Keratinocyte (primary cell): ENCODE measurements at regions not wholly inside any gene's neighbourhood (a gene's known extent, or its start where the extent isn't known, plus 50 kb on each side); places are given as distances from the start of the nearest gene placed in this dataset.

Experiments
- DNase-seq: peaks from one replicate; pipeline ENCODE4 v3.0.0-alpha.2; 2011; ENCODE audit warnings: low read depth, missing footprints, low spot score
- FAIRE-seq: peaks from 2 replicates; lab custom pipeline; 2011; peaks lifted over from hg19 to GRCh38; lab: Jason Lieb, UNC
- H2AFZ ChIP-seq: 2 replicates; pipeline ENCODE4 v1.6.0; 2012; ENCODE audit warnings: low read length, control low read depth, inconsistent platforms; ENCODE audit not compliant: control insufficient read depth
- H3K27ac ChIP-seq: 2 replicates; pipeline ENCODE4 v1.5.1; 2011; ENCODE audit warnings: low read length; ENCODE audit not compliant: control insufficient read depth, insufficient read depth
- H3K27me3 ChIP-seq: 3 replicates; pipeline ENCODE4 v1.6.0; 2011; ENCODE audit warnings: low read length; ENCODE audit not compliant: control insufficient read depth, insufficient read depth; ENCODE audit errors: extremely low read depth
- H3K36me3 ChIP-seq, 2 experiments: 2 replicates in 1 of 2; 3 replicates in 1 of 2; pipeline ENCODE4 v1.5.1; 2011; ENCODE audit warnings: low read length in 2 of 2, mild to moderate bottlenecking in 1 of 2; ENCODE audit not compliant: control insufficient read depth in 2 of 2, insufficient read depth in 2 of 2; ENCODE audit errors: extremely low read depth in 1 of 2
- H3K4me1 ChIP-seq: 3 replicates; pipeline ENCODE4 v1.5.1; 2011; ENCODE audit warnings: low read length; ENCODE audit not compliant: control insufficient read depth, insufficient read depth; ENCODE audit errors: extremely low read depth
- H3K4me2 ChIP-seq: 3 replicates; pipeline ENCODE4 v1.6.0; 2011; ENCODE audit warnings: low read depth, low read length; ENCODE audit not compliant: control insufficient read depth, insufficient read depth; ENCODE audit errors: extremely low read depth
- H3K4me3 ChIP-seq, 3 experiments: fragments of 200-600 bp in 1 of 3; sonication (generic) in 1 of 3; 2 replicates in 2 of 3; 3 replicates in 1 of 3; pipeline ENCODE4 v1.5.1; 2011 to 2016; ENCODE audit warnings: low read length in 3 of 3, mild to moderate bottlenecking in 3 of 3, control low read depth in 2 of 3, inconsistent platforms in 1 of 3, low read depth in 1 of 3, mixed read lengths in 1 of 3, mixed run types in 1 of 3, moderate library complexity in 1 of 3; ENCODE audit not compliant: control insufficient read depth in 2 of 3, insufficient read depth in 2 of 3; ENCODE audit errors: extremely low read depth in 1 of 3
- H3K79me2 ChIP-seq: 2 replicates; pipeline ENCODE4 v1.6.0; 2012; ENCODE audit warnings: low read length; ENCODE audit not compliant: control insufficient read depth, insufficient read depth
- H3K9ac ChIP-seq: 3 replicates; pipeline ENCODE4 v1.6.0; 2011; ENCODE audit warnings: low read length; ENCODE audit not compliant: control insufficient read depth, insufficient read depth; ENCODE audit errors: extremely low read depth
- H3K9me1 ChIP-seq: 3 replicates; pipeline ENCODE4 v1.6.0; 2011; ENCODE audit warnings: low read length; ENCODE audit not compliant: control insufficient read depth, insufficient read depth; ENCODE audit errors: extremely low read depth
- H3K9me3 ChIP-seq: 2 replicates; pipeline ENCODE4 v1.5.1; 2012; ENCODE audit warnings: low read depth, low read length; ENCODE audit not compliant: control insufficient read depth
- H4K20me1 ChIP-seq: 3 replicates; pipeline ENCODE4 v1.6.0; 2011; ENCODE audit warnings: low read length; ENCODE audit not compliant: control insufficient read depth, insufficient read depth; ENCODE audit errors: extremely low read depth
- EZH2 ChIP-seq: IDR thresholded peaks from one replicate; pipeline ENCODE4 v1.6.1; 2012; ENCODE audit warnings: inconsistent platforms, mild to moderate bottlenecking, low read length, moderate library complexity
- dilution Hi-C: fragments of 300-500 bp; cut with MboI; formaldehyde crosslinking; loops from one replicate; pipeline ENCODE4 v1.7.0; 2020; ENCODE audit warnings: low sequenced_read_pairs; ENCODE audit not compliant: extremely low pct_ligation_motif_present
- TF ChIP-seq, protein P1 (sequence below), 3 experiments: IDR thresholded peaks in 1 of 3; conservative IDR thresholded peaks in 1 of 3; optimal IDR thresholded peaks in 1 of 3; 2 replicates in 2 of 3; 3 replicates in 1 of 3; pipeline versions ENCODE3 to v1.5.1; 2011; ENCODE audit warnings: low read length in 3 of 3, mild to moderate bottlenecking in 3 of 3, moderate library complexity in 2 of 3, control low read depth in 1 of 3, inconsistent platforms in 1 of 3; ENCODE audit not compliant: insufficient read depth in 2 of 3; ENCODE audit errors: extremely low read depth in 1 of 3

DNA sequence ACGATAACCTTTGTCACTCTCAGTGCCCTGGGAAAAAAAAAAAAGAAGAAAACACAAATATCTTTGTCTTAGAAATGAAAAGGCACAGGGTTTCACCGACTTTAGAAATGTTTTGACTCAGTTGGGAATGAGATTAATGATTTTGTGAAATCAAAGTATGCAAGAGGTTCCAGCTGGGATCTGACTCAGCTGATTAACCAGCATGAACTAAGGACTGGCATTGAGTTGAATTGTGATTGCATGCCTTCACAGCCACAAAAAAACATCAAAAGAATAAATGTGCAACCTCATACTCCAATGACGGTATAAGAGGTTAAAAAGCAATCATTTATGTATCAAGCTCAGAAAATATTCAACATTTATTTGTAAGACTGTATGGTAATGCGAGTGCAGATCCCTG, 566.6 kb upstream of the DSEL start:
- dilution Hi-C loops, result no loop called here
- FAIRE-seq (no peak), DNase-seq (no peak)
- H3K36me3 ChIP-seq, result no peaks in the 10 kb centered on the region
- H3K27ac ChIP-seq, result no peak overlapping the region
- H3K27me3 ChIP-seq, result no peaks in the 10 kb centered on the region
- no peaks in the 10 kb centered on the region for H3K9me3 ChIP-seq
- H4K20me1 ChIP-seq, result no peaks in the 10 kb centered on the region
- H3K4me2 ChIP-seq, result no peak overlapping the region
- H3K9ac ChIP-seq, result no peak overlapping the region
- no peaks in the 10 kb centered on the region for H3K79me2 ChIP-seq
- H3K9me1 ChIP-seq, result no peaks in the 10 kb centered on the region
- H3K4me3 ChIP-seq, result no peak overlapping the region
- no peaks in the 10 kb centered on the region for H3K4me1 ChIP-seq
- TF ChIP-seq, protein P1, sequence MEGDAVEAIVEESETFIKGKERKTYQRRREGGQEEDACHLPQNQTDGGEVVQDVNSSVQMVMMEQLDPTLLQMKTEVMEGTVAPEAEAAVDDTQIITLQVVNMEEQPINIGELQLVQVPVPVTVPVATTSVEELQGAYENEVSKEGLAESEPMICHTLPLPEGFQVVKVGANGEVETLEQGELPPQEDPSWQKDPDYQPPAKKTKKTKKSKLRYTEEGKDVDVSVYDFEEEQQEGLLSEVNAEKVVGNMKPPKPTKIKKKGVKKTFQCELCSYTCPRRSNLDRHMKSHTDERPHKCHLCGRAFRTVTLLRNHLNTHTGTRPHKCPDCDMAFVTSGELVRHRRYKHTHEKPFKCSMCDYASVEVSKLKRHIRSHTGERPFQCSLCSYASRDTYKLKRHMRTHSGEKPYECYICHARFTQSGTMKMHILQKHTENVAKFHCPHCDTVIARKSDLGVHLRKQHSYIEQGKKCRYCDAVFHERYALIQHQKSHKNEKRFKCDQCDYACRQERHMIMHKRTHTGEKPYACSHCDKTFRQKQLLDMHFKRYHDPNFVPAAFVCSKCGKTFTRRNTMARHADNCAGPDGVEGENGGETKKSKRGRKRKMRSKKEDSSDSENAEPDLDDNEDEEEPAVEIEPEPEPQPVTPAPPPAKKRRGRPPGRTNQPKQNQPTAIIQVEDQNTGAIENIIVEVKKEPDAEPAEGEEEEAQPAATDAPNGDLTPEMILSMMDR (optimal IDR thresholded peaks at IDR 0.05 in 1 of 3, IDR thresholded peaks at IDR 0.05 in 1 of 3, conservative IDR thresholded peaks at IDR 0.05 in 1 of 3; ENCODE audit: extremely low read depth in 1 of 3, insufficient read depth in 2 of 3, low read length in 3 of 3), result no peak
- no peak for TF ChIP-seq EZH2
- no peak overlapping the region for H2AFZ ChIP-seq

DNA sequence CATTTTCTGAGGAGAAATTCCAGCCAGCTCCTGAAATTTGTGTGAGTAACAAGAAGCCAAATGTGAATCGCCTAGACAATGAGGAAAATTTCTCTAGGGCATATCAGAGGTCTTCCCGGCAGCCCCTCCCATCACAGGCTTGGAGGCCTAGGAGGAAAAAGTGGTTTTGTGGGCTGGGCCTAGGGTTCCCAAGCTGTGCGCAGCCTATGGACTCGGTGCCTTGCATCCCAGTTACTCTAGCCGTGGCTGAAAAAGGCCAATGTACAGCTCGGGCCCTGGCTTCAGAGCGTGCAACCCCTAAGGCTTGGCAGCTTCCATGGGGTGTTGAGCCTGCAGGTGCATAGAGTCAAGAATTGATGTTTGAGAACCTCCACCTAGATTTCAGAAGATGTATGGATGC, 556.2 kb upstream of the DSEL start:
- H3K4me3 ChIP-seq, result no peak overlapping the region
- no peak overlapping the region for H3K9ac ChIP-seq
- no peaks in the 10 kb centered on the region for H3K9me3 ChIP-seq
- no peaks in the 10 kb centered on the region for H3K79me2 ChIP-seq
- TF ChIP-seq, protein P1 (optimal IDR thresholded peaks at IDR 0.05 in 1 of 3, IDR thresholded peaks at IDR 0.05 in 1 of 3, conservative IDR thresholded peaks at IDR 0.05 in 1 of 3; ENCODE audit: extremely low read depth in 1 of 3, insufficient read depth in 2 of 3, low read length in 3 of 3), result no peak
- TF ChIP-seq EZH2, result no peak
- dilution Hi-C loops, result no loop called here
- H3K9me1 ChIP-seq, result no peaks in the 10 kb centered on the region
- DNase-seq (no peak), FAIRE-seq (no peak)
- H3K4me1 ChIP-seq, result no peaks in the 10 kb centered on the region
- H3K27ac ChIP-seq, result no peak overlapping the region
- no peak overlapping the region for H2AFZ ChIP-seq
- no peaks in the 10 kb centered on the region for H3K27me3 ChIP-seq
- no peak overlapping the region for H3K4me2 ChIP-seq
- no peaks in the 10 kb centered on the region for H4K20me1 ChIP-seq
- H3K36me3 ChIP-seq, result no peaks in the 10 kb centered on the region
